ENCODE measurements at regions not wholly inside any gene's neighbourhood (a gene's known extent, or its start where the extent isn't known, plus 50 kb on each side); places are given as distances from the start of the nearest gene placed in this dataset.
A peak's percentile ranks its signal among the peaks of the same experiment; 100 is the strongest.

GRCh38 chr7:68524126-68524525, 1074.1 kb upstream of the AUTS2 start:
- WGBS, 2 donors: 74 to 82% methylated on average over 3 of the region's 3 CpGs
- no peak for DNase-seq
- Histone ChIP-seq H3K36me3 (no peaks in the 10 kb centered on the region), H3K4me3 (no peak overlapping the region), H3K27me3 (no peaks in the 10 kb centered on the region), H3K4me1 (no peaks in the 10 kb centered on the region), H3K9me3 (no peaks in the 10 kb centered on the region), H3K27ac (no peak overlapping the region)
- TF ChIP-seq POLR2A (IDR thresholded peaks at IDR 0.05) (no peak), POLR2AphosphoS5 (IDR thresholded peaks at IDR 0.05) (no peak), CTCF (IDR thresholded peaks at IDR 0.05) (no peak), EP300 (IDR thresholded peaks at IDR 0.05) (no peak)
- ATAC-seq (ENCODE audit: low FRiP score in 2 of 2): no peak

GRCh38 chr7:68529221-68529620, 1069.1 kb upstream of the AUTS2 start:
- no peak overlapping the region for H3K27ac ChIP-seq
- H3K27me3 ChIP-seq: no peaks in the 10 kb centered on the region
- H3K36me3 ChIP-seq: no peaks in the 10 kb centered on the region
- H3K4me3 ChIP-seq: no peak overlapping the region
- no peaks in the 10 kb centered on the region for H3K9me3 ChIP-seq
- TF ChIP-seq POLR2A (IDR thresholded peaks at IDR 0.05) (no peak), EP300 (IDR thresholded peaks at IDR 0.05) (no peak), CTCF (IDR thresholded peaks at IDR 0.05) (no peak), POLR2AphosphoS5 (IDR thresholded peaks at IDR 0.05) (no peak)
- WGBS, 2 donors: 94 to 95% methylated on average over 3 to 4 of the region's 4 CpGs
- ATAC-seq (ENCODE audit: low FRiP score in 2 of 2) (no peak), DNase-seq (no peak)
- H3K4me1 ChIP-seq: no peaks in the 10 kb centered on the region

- Histone ChIP-seq H3K9me3 (no peaks in the 10 kb centered on the region), H3K36me3 (no peaks in the 10 kb centered on the region), H3K27me3 (no peaks in the 10 kb centered on the region), H3K4me3 (no peak overlapping the region), H3K4me1 (no peaks in the 10 kb centered on the region), H3K27ac (no peak overlapping the region)
- TF ChIP-seq CTCF (IDR thresholded peaks at IDR 0.05) (no peak), EP300 (IDR thresholded peaks at IDR 0.05) (no peak), POLR2AphosphoS5 (IDR thresholded peaks at IDR 0.05) (no peak), POLR2A (IDR thresholded peaks at IDR 0.05) (no peak)
- 92 to 94% methylated on average over 12 to 22 of the region's 22 CpGs for WGBS, 2 donors
- DNase-seq (peak in 1 of 2 donors; percentile 75), ATAC-seq (ENCODE audit: low FRiP score in 2 of 2) (no peak)
Measured at GRCh38 chr7:68535266-68535665, 1063.0 kb upstream of the AUTS2 start.

GRCh38 chr7:68537051-68537773, 1061.1 kb upstream of the AUTS2 start:
- no peak overlapping the region for H3K4me3 ChIP-seq

More at GRCh38 chr7:68537051-68537773, 1061.1 kb upstream of the AUTS2 start:
- DNase-seq: no peak
- no peaks in the 10 kb centered on the region for H3K27me3 ChIP-seq
- WGBS, 2 donors: 74 to 83% methylated on average over 6 of the region's 6 CpGs
- no peak overlapping the region for H3K27ac ChIP-seq
- no peak for TF ChIP-seq CTCF (IDR thresholded peaks at IDR 0.05)
- ATAC-seq (ENCODE audit: low FRiP score in 2 of 2): no peak
- no peaks in the 10 kb centered on the region for H3K9me3 ChIP-seq
- no peaks in the 10 kb centered on the region for H3K4me1 ChIP-seq
- no peaks in the 10 kb centered on the region for H3K36me3 ChIP-seq
